SKM-1 treated with dmso at 0.1 percent for 144 hours (cell line): ENCODE measurements at regions not wholly inside any gene's neighbourhood (a gene's known extent, or its start where the extent isn't known, plus 50 kb on each side); places are given as distances from the start of the nearest gene placed in this dataset.

Experiments used
- DNase-seq: peaks from one replicate; lab custom pipeline; 2025; ENCODE audit not compliant: unreplicated experiment; lab: John Stamatoyannopoulos, UW

- DNase-seq, result no peak
These were observed 61.8 kb upstream of the EEPD1 start for GRCh38 chr7:36090976-36091873.

GRCh38 chr7:36091874-36092176 lies 61.2 kb upstream of the EEPD1 start:
- DNase-seq, result no peak

GRCh38 chr7:36092221-36092771 lies 60.8 kb upstream of the EEPD1 start:
- DNase-seq, result no peak

- DNase-seq, result no peak
These were observed 56.5 kb upstream of the EEPD1 start for GRCh38 chr7:36096460-36097095.

- no peak for DNase-seq
These were observed 55.0 kb upstream of the EEPD1 start for GRCh38 chr7:36098096-36098495.

- no peak for DNase-seq
These were observed 52.8 kb upstream of the EEPD1 start for GRCh38 chr7:36100226-36100625.

- no peak for DNase-seq
These were observed 52.4 kb upstream of the EEPD1 start for GRCh38 chr7:36100634-36101033.
